GM12864 (cell line): ENCODE measurements at regions not wholly inside any gene's neighbourhood (a gene's known extent, or its start where the extent isn't known, plus 50 kb on each side); places are given as distances from the start of the nearest gene placed in this dataset.

ENCODE experiments used
- DNase-seq: peaks from one replicate; pipeline ENCODE4 v3.0.0-alpha.2; 2011; ENCODE audit warnings: low read depth
- H3K4me3 ChIP-seq: 2 replicates; pipeline ENCODE4 v1.5.1; 2011; ENCODE audit warnings: mild to moderate bottlenecking, low read depth, low read length, control low read depth
- TF ChIP-seq, protein P1 (sequence below): IDR thresholded peaks from 2 replicates; pipeline ENCODE4 v1.5.1; 2011; ENCODE audit warnings: low read depth, mild to moderate bottlenecking, moderate library complexity, low read length, control low read depth, inconsistent platforms; ENCODE audit errors: missing control alignments

GRCh38 chr10:62919776-62920175 is 103.6 kb upstream of the EGR2 start:
- DNase-seq = no peak
- TF ChIP-seq, protein P1, sequence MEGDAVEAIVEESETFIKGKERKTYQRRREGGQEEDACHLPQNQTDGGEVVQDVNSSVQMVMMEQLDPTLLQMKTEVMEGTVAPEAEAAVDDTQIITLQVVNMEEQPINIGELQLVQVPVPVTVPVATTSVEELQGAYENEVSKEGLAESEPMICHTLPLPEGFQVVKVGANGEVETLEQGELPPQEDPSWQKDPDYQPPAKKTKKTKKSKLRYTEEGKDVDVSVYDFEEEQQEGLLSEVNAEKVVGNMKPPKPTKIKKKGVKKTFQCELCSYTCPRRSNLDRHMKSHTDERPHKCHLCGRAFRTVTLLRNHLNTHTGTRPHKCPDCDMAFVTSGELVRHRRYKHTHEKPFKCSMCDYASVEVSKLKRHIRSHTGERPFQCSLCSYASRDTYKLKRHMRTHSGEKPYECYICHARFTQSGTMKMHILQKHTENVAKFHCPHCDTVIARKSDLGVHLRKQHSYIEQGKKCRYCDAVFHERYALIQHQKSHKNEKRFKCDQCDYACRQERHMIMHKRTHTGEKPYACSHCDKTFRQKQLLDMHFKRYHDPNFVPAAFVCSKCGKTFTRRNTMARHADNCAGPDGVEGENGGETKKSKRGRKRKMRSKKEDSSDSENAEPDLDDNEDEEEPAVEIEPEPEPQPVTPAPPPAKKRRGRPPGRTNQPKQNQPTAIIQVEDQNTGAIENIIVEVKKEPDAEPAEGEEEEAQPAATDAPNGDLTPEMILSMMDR = no peak
- H3K4me3 ChIP-seq = no peak overlapping the region

DNA sequence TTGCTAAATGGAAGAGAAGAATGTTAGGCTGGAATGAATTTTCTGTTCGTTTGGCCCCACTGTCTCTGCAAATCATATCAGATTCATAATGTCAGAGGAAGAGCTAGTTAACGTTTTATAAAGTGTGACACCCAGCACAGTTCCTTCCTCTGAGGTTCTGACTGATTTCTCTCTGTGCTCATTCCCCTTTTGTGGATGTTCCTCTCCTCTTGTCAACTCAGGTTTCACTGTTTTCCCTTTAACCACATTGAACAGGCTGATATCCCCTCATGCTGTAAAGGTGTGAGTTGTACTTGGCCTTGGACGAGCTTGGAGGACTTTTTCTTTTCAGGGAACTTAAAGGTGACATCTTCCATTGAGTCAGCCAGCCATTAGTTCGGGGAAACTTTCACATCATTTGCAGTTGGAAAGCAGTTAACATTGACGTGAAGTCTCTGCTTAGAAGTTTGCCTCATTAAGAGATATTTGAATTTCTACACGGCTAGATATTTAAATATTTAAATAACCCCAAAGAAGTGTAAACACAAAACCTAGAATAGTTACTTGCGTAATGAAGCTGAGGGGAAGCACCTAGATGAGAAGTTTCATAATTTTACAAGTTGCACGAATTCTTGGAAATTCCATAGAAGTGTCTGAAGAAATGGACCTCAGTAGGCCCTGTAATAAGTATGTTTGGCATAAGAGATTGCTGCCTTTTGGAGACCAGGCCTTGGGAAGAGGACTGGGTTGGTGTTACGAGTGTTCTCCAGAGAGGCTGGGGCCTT is 101.5 kb upstream of the EGR2 start:
- TF ChIP-seq, protein P1 = no peak
- no peak for DNase-seq
- H3K4me3 ChIP-seq = no peak overlapping the region

- TF ChIP-seq, protein P1 = no peak
- DNase-seq = no peak
- no peak overlapping the region for H3K4me3 ChIP-seq
Measured at GRCh38 chr10:62916141-62916603, 100.0 kb upstream of the EGR2 start.

- DNase-seq = no peak
- TF ChIP-seq, protein P1 = no peak
- H3K4me3 ChIP-seq = no peak overlapping the region
Measured at GRCh38 chr10:62915158-62915557, 99.0 kb upstream of the EGR2 start.

DNA sequence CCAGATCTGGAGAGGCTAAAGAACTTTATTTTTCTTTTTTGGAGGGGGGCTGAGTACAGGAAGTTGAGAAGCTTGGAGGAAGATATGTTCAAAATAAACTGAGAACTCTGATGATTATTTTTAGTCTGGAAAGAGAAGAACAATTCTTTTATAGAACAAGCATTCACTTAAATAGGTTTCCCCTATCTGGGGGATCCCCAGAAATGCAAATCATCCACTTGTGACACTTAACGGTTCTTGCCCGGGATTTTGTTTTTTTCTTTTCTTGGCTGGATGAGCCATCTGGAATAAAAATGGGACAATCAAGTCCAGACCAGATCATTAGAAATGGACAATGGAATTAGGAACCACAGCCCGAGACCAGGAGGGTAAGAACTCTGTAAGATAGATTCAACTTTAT is 95.9 kb upstream of the EGR2 start:
- DNase-seq = no peak
- TF ChIP-seq, protein P1 = no peak

DNA sequence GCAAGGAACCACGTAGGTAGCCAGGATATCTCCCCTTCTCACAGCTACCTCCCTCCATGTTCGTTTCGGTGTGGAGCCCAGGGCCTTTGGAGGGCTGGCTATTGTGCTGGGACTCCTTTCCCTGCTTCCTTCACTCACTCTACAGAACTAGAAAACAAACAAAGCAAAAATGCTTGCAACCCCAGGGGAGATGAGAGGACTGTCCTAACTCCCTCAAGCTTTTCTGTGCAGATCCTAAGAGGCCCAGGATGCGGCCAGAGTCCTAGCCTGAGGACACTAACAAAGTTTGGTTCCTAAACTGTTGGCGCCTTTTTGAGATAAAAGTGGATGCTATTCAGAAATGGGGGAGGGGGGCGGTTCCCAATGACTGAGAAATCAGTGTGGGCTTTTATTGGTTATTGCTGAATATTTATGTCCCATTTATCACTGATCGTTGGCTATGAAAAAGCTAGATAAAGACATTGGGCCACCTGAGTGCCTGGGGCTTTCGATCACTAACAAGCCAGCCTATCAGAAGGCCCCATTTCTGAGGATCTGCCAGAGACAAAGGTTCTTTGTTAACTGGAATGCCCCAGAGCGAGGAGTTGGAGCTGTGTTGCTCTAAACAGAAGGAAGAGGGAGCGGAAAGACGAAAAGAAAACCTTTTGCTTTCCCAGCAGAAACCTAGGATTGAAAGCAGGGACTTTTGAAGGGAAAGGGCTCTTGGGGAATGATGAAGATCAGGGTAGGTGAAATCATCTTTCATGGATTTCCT is 95.2 kb upstream of the EGR2 start:
- DNase-seq = no peak
- no peak overlapping the region for H3K4me3 ChIP-seq
- TF ChIP-seq, protein P1 = no peak

More for the DNA sequence above, 95.9 kb upstream of the EGR2 start:
- no peak overlapping the region for H3K4me3 ChIP-seq
